ENCODE measurements at regions not wholly inside any gene's neighbourhood (a gene's known extent, or its start where the extent isn't known, plus 50 kb on each side); places are given as distances from the start of the nearest gene placed in this dataset.

DNA sequence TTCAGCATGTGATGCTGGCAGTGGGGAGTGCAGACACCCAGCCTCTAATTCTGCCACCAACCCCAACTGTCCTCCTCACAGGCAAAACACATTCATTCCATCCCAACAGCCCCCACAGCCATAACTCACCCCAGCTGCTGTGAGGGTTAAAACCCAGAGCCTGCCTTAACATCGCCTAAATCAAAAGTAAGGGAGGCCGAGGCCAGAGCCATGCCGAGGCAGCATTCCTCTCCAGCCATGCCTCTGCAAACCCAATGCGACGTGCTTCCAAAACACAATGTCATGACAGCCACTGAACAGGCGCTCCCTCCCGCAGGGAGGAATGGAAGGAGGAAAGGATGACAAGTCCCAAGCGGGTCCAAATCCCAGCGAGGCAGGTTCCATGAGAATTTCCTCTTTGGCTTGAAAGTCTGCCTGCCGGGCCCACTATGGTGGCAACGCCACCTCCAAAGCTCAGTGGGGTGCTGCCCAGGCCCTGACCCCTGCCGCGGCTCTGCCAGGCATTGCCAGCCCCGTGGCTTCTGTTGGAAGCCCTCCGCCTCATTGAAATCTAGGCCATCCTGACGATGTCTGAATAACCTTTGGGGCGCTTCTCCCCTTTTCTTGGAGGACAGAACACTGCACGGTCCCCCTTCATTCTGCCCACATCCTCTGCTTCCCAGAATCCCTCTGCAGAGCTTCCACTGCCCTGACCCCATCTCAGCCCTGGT lies 472.3 kb downstream of the BRD1 start:
- no peak for ATAC-seq
- no peak for TF ChIP-seq ZNF70 (CRISPR knock-in tag; IDR thresholded peaks at IDR 0.05)
- no peak for TF ChIP-seq TOX (CRISPR knock-in tag; IDR thresholded peaks at IDR 0.05; ENCODE audit: borderline replicate concordance)
- TF ChIP-seq, protein P1, sequence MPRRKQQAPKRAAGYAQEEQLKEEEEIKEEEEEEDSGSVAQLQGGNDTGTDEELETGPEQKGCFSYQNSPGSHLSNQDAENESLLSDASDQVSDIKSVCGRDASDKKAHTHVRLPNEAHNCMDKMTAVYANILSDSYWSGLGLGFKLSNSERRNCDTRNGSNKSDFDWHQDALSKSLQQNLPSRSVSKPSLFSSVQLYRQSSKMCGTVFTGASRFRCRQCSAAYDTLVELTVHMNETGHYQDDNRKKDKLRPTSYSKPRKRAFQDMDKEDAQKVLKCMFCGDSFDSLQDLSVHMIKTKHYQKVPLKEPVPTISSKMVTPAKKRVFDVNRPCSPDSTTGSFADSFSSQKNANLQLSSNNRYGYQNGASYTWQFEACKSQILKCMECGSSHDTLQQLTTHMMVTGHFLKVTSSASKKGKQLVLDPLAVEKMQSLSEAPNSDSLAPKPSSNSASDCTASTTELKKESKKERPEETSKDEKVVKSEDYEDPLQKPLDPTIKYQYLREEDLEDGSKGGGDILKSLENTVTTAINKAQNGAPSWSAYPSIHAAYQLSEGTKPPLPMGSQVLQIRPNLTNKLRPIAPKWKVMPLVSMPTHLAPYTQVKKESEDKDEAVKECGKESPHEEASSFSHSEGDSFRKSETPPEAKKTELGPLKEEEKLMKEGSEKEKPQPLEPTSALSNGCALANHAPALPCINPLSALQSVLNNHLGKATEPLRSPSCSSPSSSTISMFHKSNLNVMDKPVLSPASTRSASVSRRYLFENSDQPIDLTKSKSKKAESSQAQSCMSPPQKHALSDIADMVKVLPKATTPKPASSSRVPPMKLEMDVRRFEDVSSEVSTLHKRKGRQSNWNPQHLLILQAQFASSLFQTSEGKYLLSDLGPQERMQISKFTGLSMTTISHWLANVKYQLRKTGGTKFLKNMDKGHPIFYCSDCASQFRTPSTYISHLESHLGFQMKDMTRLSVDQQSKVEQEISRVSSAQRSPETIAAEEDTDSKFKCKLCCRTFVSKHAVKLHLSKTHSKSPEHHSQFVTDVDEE (CRISPR knock-in tag; IDR thresholded peaks at IDR 0.05), result no peak
- TF ChIP-seq ZNF565 (CRISPR knock-in tag; conservative IDR thresholded peaks at IDR 0.05; ENCODE audit: low read depth), result no peak
- TF ChIP-seq, protein P2, sequence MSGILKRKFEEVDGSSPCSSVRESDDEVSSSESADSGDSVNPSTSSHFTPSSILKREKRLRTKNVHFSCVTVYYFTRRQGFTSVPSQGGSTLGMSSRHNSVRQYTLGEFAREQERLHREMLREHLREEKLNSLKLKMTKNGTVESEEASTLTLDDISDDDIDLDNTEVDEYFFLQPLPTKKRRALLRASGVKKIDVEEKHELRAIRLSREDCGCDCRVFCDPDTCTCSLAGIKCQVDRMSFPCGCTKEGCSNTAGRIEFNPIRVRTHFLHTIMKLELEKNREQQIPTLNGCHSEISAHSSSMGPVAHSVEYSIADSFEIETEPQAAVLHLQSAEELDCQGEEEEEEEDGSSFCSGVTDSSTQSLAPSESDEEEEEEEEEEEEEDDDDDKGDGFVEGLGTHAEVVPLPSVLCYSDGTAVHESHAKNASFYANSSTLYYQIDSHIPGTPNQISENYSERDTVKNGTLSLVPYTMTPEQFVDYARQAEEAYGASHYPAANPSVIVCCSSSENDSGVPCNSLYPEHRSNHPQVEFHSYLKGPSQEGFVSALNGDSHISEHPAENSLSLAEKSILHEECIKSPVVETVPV (CRISPR knock-in tag; IDR thresholded peaks at IDR 0.05), result no peak
- TF ChIP-seq ZFP3 (CRISPR knock-in tag; IDR thresholded peaks at IDR 0.05), result no peak
- TF ChIP-seq ZFP30 (CRISPR knock-in tag; IDR thresholded peaks at IDR 0.05), result no peak
- TF ChIP-seq SNAI2 (CRISPR knock-in tag; IDR thresholded peaks at IDR 0.05), result no peak
- no peak for TF ChIP-seq CSDC2 (CRISPR knock-in tag; IDR thresholded peaks at IDR 0.05)
- TF ChIP-seq PPARA (CRISPR knock-in tag; IDR thresholded peaks at IDR 0.05; ENCODE audit: borderline replicate concordance), result no peak
- TF ChIP-seq ARNTL (CRISPR knock-in tag; IDR thresholded peaks at IDR 0.05; ENCODE audit: borderline replicate concordance, low read depth), result no peak
- TF ChIP-seq GLIS3 (CRISPR knock-in tag; IDR thresholded peaks at IDR 0.05), result no peak
- no peak for TF ChIP-seq BACH2 (CRISPR knock-in tag; IDR thresholded peaks at IDR 0.05; ENCODE audit: borderline replicate concordance)
- no peak for TF ChIP-seq ZC3H10 (CRISPR knock-in tag; IDR thresholded peaks at IDR 0.05)
- no peak for TF ChIP-seq TCF4 (CRISPR knock-in tag; IDR thresholded peaks at IDR 0.05; ENCODE audit: borderline replicate concordance)
- no peak for TF ChIP-seq ESRRG (CRISPR knock-in tag; IDR thresholded peaks at IDR 0.05)
- TF ChIP-seq RARB (CRISPR knock-in tag; IDR thresholded peaks at IDR 0.05), result no peak

DNA sequence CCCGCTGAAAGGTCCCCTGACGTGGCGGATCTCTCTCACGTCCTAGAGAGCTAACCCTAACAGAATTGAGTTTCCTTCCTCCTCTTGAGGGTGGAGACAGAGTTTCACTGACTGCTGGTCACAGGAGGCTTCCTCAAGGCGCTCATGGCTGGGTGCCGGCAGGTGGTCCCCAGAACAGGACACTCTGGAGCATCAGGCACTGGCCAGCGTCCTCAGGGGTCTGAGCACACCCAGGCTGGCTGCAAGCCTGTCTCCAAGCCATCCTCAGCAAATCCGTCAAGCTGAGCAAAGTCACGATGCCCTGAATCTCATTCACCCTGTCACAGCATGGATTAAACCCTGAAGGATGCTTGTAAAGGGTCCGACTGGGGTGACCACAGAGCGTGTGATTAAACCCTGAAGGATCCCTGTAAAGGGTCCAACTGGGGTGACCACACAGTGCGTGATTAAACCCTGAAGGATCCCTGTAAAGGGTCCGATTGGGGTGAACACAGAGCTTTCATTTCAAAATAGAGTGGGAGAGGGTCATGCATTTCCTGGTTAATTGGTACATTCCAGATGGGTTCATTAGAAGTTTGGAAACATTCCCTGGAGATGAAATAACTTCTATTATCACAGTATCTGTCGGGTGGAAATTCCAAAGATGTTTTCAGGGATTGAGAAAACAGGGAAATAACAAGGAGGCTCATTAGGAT lies 473.0 kb downstream of the BRD1 start:
- TF ChIP-seq, protein P3, sequence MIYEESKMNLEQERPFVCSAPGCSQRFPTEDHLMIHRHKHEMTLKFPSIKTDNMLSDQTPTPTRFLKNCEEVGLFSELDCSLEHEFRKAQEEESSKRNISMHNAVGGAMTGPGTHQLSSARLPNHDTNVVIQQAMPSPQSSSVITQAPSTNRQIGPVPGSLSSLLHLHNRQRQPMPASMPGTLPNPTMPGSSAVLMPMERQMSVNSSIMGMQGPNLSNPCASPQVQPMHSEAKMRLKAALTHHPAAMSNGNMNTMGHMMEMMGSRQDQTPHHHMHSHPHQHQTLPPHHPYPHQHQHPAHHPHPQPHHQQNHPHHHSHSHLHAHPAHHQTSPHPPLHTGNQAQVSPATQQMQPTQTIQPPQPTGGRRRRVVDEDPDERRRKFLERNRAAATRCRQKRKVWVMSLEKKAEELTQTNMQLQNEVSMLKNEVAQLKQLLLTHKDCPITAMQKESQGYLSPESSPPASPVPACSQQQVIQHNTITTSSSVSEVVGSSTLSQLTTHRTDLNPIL (CRISPR knock-in tag; IDR thresholded peaks at IDR 0.05; ENCODE audit: low read depth), result no peak
- TF ChIP-seq ZFP3 (CRISPR knock-in tag; IDR thresholded peaks at IDR 0.05) (no peak), PPARA (CRISPR knock-in tag; IDR thresholded peaks at IDR 0.05; ENCODE audit: borderline replicate concordance) (no peak), SNAI2 (CRISPR knock-in tag; IDR thresholded peaks at IDR 0.05) (no peak), OSR1 (CRISPR knock-in tag; IDR thresholded peaks at IDR 0.05) (no peak), ZFP30 (CRISPR knock-in tag; IDR thresholded peaks at IDR 0.05) (no peak), TOX (CRISPR knock-in tag; IDR thresholded peaks at IDR 0.05; ENCODE audit: borderline replicate concordance) (no peak)
- TF ChIP-seq, protein P4, sequence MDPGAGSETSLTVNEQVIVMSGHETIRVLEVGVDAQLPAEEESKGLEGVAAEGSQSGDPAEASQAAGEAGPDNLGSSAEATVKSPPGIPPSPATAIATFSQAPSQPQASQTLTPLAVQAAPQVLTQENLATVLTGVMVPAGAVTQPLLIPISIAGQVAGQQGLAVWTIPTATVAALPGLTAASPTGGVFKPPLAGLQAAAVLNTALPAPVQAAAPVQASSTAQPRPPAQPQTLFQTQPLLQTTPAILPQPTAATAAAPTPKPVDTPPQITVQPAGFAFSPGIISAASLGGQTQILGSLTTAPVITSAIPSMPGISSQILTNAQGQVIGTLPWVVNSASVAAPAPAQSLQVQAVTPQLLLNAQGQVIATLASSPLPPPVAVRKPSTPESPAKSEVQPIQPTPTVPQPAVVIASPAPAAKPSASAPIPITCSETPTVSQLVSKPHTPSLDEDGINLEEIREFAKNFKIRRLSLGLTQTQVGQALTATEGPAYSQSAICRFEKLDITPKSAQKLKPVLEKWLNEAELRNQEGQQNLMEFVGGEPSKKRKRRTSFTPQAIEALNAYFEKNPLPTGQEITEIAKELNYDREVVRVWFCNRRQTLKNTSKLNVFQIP (CRISPR knock-in tag; IDR thresholded peaks at IDR 0.05; ENCODE audit: borderline replicate concordance, low read depth), result no peak
- TF ChIP-seq, protein P1 (CRISPR knock-in tag; IDR thresholded peaks at IDR 0.05), result no peak
- no peak for ATAC-seq

All from SK-N-SH treated with all-trans-retinoic acid at 6 μM for 48 hours (cell line).